IMR-90 (cell line): ENCODE measurements at regions not wholly inside any gene's neighbourhood (a gene's known extent, or its start where the extent isn't known, plus 50 kb on each side); places are given as distances from the start of the nearest gene placed in this dataset.

Source experiments
- ATAC-seq: fragments of 200-7000 bp; cut with Tn5 transposase; 2 replicates; pipeline ENCODE4 v1.9.1; 2020; ENCODE audit warnings: low read depth, mild to moderate bottlenecking, moderate library complexity
- BruUV-seq: library from RNA; stranded (reverse); fragments of 400-500 nt; replicated peaks from 2 replicates; lab custom pipeline; 2021; lab: Mats Ljungman, UMichigan
- CTCF ChIA-PET: fragments of 300-600 bp; formaldehyde crosslinking; extraction: SDS; loops from one replicate; lab custom pipeline; 2021; ENCODE audit warnings: antibody characterized with exemption; lab: Yijun Ruan, JAX
- POLR2A ChIA-PET: fragments of 300-600 bp; sonication (Branson Sonifier 250); formaldehyde crosslinking; loops from one replicate; lab custom pipeline; 2022; ENCODE audit warnings: antibody characterized with exemption; ENCODE audit not compliant: unreplicated experiment; lab: Charles Lee
- DNase-seq: peaks from one replicate; pipeline ENCODE4 v3.0.0; 2013
- H2AFZ ChIP-seq: replicated peaks from 2 replicates; pipeline ENCODE3; 2013; ENCODE audit warnings: low read length, mild to moderate bottlenecking; ENCODE audit not compliant: poor library complexity
- H2AK5ac ChIP-seq: 2 replicates; pipeline ENCODE4 v1.6.1; 2013; ENCODE audit warnings: low read depth, low read length, inconsistent platforms
- H2AK9ac ChIP-seq: replicated peaks from 2 replicates; pipeline ENCODE3; 2013; ENCODE audit warnings: mild to moderate bottlenecking, low read depth, low read length, moderate library complexity; ENCODE audit not compliant: poor library complexity
- H2BK120ac ChIP-seq: 2 replicates; pipeline ENCODE4 v1.6.1; 2013; ENCODE audit warnings: low read depth, low read length, inconsistent platforms
- H2BK15ac ChIP-seq: 3 replicates; pipeline ENCODE4 v1.6.1; 2013; ENCODE audit warnings: low read depth, low read length, inconsistent platforms
- H2BK20ac ChIP-seq: 2 replicates; pipeline ENCODE4 v1.6.1; 2013; ENCODE audit warnings: low read depth, mild to moderate bottlenecking, inconsistent platforms, low read length, moderate library complexity
- H2BK5ac ChIP-seq: 2 replicates; pipeline ENCODE4 v1.6.1; 2013; ENCODE audit warnings: mild to moderate bottlenecking, low read depth, low read length, inconsistent platforms; ENCODE audit not compliant: poor library complexity, severe bottlenecking
- H3K14ac ChIP-seq: replicated peaks from 2 replicates; pipeline ENCODE4 v1.6.1; 2013; ENCODE audit warnings: low read depth, low read length, inconsistent platforms
- H3K18ac ChIP-seq: 2 replicates; pipeline ENCODE4 v1.6.1; 2013; ENCODE audit warnings: low read depth, low read length, control low read depth
- H3K23ac ChIP-seq: 2 replicates; pipeline ENCODE4 v1.6.1; 2013; ENCODE audit warnings: low read depth, low read length, inconsistent platforms
- H3K27ac ChIP-seq: 2 replicates; pipeline ENCODE4 v1.5.1; 2013; ENCODE audit warnings: mild to moderate bottlenecking, control low read depth, low read length; ENCODE audit not compliant: insufficient read depth
- H3K27me3 ChIP-seq: 2 replicates; pipeline ENCODE4 v1.6.1; 2013; ENCODE audit warnings: low read length; ENCODE audit not compliant: control insufficient read depth, insufficient read depth
- H3K36me3 ChIP-seq: 2 replicates; pipeline ENCODE4 v1.6.1; 2013; ENCODE audit warnings: low read length, mixed read lengths; ENCODE audit not compliant: control insufficient read depth, insufficient read depth
- H3K4ac ChIP-seq: 2 replicates; pipeline ENCODE4 v1.6.1; 2013; ENCODE audit warnings: low read depth, low read length, inconsistent platforms
- H3K4me1 ChIP-seq: 2 replicates; pipeline ENCODE4 v1.6.1; 2013; ENCODE audit warnings: low read length, mixed read lengths; ENCODE audit not compliant: control insufficient read depth, insufficient read depth
- H3K4me2 ChIP-seq: 2 replicates; pipeline ENCODE4 v1.6.1; 2013; ENCODE audit warnings: low read depth, mild to moderate bottlenecking, control low read depth, low read length, moderate library complexity
- H3K4me3 ChIP-seq: 2 replicates; pipeline ENCODE4 v1.5.1; 2013; ENCODE audit warnings: low read depth, mild to moderate bottlenecking, control low read depth, low read length, moderate library complexity; ENCODE audit not compliant: insufficient read depth
- H3K56ac ChIP-seq: 2 replicates; pipeline ENCODE4 v1.6.1; 2013; ENCODE audit warnings: low read length, inconsistent platforms; ENCODE audit not compliant: insufficient read depth; ENCODE audit errors: extremely low read depth
- H3K79me1 ChIP-seq, 2 experiments: 2 replicates each; pipeline ENCODE4 v1.6.1; 2013; ENCODE audit warnings: low read length in 2 of 2, inconsistent platforms in 1 of 2, low read depth in 1 of 2
- H3K9ac ChIP-seq: 2 replicates; pipeline ENCODE4 v1.6.1; 2013; ENCODE audit warnings: low read depth, low read length, control low read depth
- H3K9me1 ChIP-seq: 2 replicates; pipeline ENCODE4 v1.6.1; 2013; ENCODE audit warnings: low read length, inconsistent platforms; ENCODE audit not compliant: insufficient read depth
- H3K9me3 ChIP-seq: 2 replicates; pipeline ENCODE4 v1.6.1; 2013; ENCODE audit warnings: low read length; ENCODE audit not compliant: control insufficient read depth, insufficient read depth
- H4K20me1 ChIP-seq: 2 replicates; pipeline ENCODE4 v1.6.1; 2013; ENCODE audit warnings: low read length, inconsistent platforms; ENCODE audit not compliant: insufficient read depth
- H4K5ac ChIP-seq: 2 replicates; pipeline ENCODE4 v1.6.1; 2013; ENCODE audit warnings: mild to moderate bottlenecking, low read depth, low read length, control low read depth
- H4K8ac ChIP-seq, 2 experiments: 2 replicates each; pipeline ENCODE4 v1.6.1; 2013; ENCODE audit warnings: low read depth in 2 of 2, low read length in 2 of 2, control low read depth in 1 of 2, inconsistent platforms in 1 of 2
- H4K91ac ChIP-seq: 2 replicates; pipeline ENCODE4 v1.6.1; 2013; ENCODE audit warnings: low read depth, low read length, inconsistent platforms; ENCODE audit not compliant: insufficient read depth
- BHLHE40 ChIP-seq: fragments of 150-350 bp; IDR thresholded peaks from 2 replicates; pipeline ENCODE4 v1.6.1; 2016; ENCODE audit warnings: mild to moderate bottlenecking, low read depth, low read length
- CHD1 ChIP-seq: IDR thresholded peaks from 2 replicates; pipeline ENCODE4 v1.6.1; 2012; ENCODE audit warnings: low read depth, low read length, improper control_type of control experiment
- MXI1 ChIP-seq: IDR thresholded peaks from 2 replicates; pipeline ENCODE4 v1.6.1; 2012; ENCODE audit warnings: low read depth, mild to moderate bottlenecking, low read length, moderate library complexity, borderline replicate concordance
- WGBS, 2 experiments: methylation state at CpG; one replicate each; pipeline versions ENCODE4 v1.1.5 to v1.1.7; 2013; ENCODE audit warnings: missing lambda C conversion rate in 2 of 2; ENCODE audit not compliant: insufficient read length in 1 of 2; ENCODE audit errors: extremely low coverage in 2 of 2; 5-methylcytosine and 5-hydroxymethylcytosine counted together
- dilution Hi-C: fragments of 300-500 bp; cut with HindIII; formaldehyde crosslinking; loops from one replicate; pipeline ENCODE4 v1.14.3; 2018; ENCODE audit warnings: low sequenced_read_pairs; ENCODE audit not compliant: unreplicated experiment
- in situ Hi-C: fragments of 300-500 bp; cut with MboI; formaldehyde crosslinking; loops from 3 replicates; pipeline ENCODE4 v1.14.3; 2019; ENCODE audit warnings: low sequenced_read_pairs, inconsistent platforms, mixed read lengths
- intact Hi-C: fragments of 100-400 bp; cut with micrococcal nuclease; formaldehyde crosslinking; loops from 2 replicates; pipeline ENCODE4 v1.10.0; 2022

- Histone ChIP-seq H2AK5ac (no peak overlapping the region), H3K27me3 (no peaks in the 10 kb centered on the region), H2BK120ac (no peak overlapping the region), H3K4me1 (peaks cover 4% of the 10 kb centered on the region; the same call in 1 of the 2 replicates), H3K4me3 (no peak overlapping the region), H3K56ac (no peak overlapping the region), H3K9me1 (no peaks in the 10 kb centered on the region), H3K4ac (no peak overlapping the region), H3K27ac (no peak overlapping the region), H3K18ac (no peak overlapping the region), H3K36me3 (no peaks in the 10 kb centered on the region), H3K14ac (no peak overlapping the region), H3K4me2 (no peak overlapping the region), H2BK20ac (no peak overlapping the region), H4K5ac (no peak overlapping the region), H4K8ac (no peak overlapping the region), H4K20me1 (no peaks in the 10 kb centered on the region), H2AK9ac (no peak overlapping the region), H2BK5ac (no peak overlapping the region), H2AFZ (no peak overlapping the region), H3K79me1 (no peaks in the 10 kb centered on the region), H4K91ac (no peak overlapping the region), H3K9ac (no peak overlapping the region), H2BK15ac (no peak overlapping the region), H3K23ac (no peak overlapping the region), H3K9me3 (no peaks in the 10 kb centered on the region)
- 92% methylated on average over 4 of the region's 5 CpGs; no CpG with 5 or more reads in 1 of the 2 experiments for WGBS, 2 experiments
- no peak for TF ChIP-seq CHD1
- TF ChIP-seq BHLHE40, result no peak
- no peak for TF ChIP-seq MXI1
- POLR2A ChIA-PET, result no interaction called here
- ATAC-seq (no peak), DNase-seq (no peak)
- in situ Hi-C loops (loop anchor here (25.0 kb wide), 1 partner anchor 729 kb away; no protein-coding TSS in a partner anchor), dilution Hi-C loops (no loop called here), intact Hi-C loops (loop anchor here (1.0 to 10.0 kb wide), 3 partner anchors 321 to 734 kb away; no protein-coding TSS in a partner anchor)
- CTCF ChIA-PET, result no interaction called here
- BruUV-seq, result no TSS peak
These were observed 168.1 kb downstream of the DHX15 start for GRCh38 chr4:24416293-24416692.
